ENCODE measurements at regions not wholly inside any gene's neighbourhood (a gene's known extent, or its start where the extent isn't known, plus 50 kb on each side); places are given as distances from the start of the nearest gene placed in this dataset.

- DNase-seq, result no peak
Observed at GRCh38 chr16:86632206-86632605, 53.9 kb downstream of the FOXL1 start.

DNA sequence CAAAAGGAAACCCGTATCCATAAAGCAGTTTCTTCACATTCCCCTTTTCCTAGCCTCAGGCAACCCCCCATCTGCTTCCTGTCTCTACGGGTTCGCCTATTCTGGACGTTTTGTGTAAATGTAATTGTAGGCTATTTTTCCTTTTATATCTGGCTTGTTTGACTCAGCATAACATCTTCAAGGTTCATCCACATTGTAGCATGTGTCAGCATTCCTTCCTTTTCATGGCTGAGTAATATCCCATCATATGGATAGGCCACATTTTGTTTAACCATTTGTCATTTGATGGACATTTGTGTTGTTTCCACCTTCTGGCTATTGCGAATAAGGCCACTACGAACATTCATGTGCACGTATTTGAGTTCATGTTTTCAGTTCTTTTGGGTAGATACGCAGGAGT is 54.6 kb downstream of the FOXL1 start:
- DNase-seq, result no peak

GRCh38 chr16:86634292-86634691 is 55.9 kb downstream of the FOXL1 start:
- no peak for DNase-seq

DNA sequence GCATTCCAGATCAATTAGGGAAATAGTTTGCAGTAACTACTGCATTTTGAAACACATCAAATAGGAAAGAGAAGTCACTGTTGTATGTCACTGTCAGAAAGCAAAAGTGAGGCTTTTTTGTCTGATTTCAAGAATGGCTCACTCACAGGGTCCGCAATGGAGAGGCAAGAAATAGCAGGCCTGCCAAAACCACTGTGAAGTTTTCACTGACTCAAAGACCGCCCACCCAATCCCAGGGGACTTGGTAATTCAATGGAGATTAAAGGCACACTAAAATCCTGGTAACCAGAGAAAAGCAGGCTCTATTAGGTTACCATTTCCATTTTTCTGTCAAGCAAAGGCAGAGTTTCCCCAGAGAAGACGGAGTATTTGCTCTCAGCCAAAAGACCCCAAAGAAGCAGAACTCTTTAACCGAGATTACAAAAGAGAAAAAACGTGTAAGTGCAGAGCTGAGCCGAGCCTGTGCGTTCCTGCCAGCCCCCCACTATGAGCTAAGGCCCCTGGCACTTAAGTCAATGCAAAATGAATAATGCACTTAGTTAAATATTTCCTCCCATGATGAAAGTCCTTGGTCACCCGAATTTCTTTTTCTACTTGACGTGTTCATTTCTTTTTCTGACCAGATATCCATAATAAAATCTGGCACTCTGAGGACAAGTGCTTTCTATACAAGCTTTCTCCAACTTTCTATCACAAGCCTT is 57.0 kb downstream of the FOXL1 start:
- no peak for DNase-seq

DNA sequence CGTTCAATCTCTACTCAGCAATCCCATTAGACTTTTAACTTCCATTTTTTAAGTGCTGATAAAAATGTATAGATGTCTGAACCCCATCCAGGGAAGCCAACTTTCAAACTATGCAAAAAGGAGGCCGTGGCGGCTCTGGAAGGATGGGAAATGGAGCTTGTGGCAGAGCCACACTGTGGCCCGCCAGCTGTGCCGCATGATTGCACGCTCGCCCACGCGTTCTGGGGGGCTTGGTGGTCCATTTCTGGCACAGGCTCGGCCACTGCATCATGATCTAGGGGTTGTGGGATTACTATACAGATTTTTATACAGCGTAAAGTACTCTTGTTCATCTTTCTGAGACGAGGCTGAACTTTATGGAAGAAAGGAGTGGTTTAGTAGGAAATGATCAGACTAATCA is 57.6 kb downstream of the FOXL1 start:
- no peak for DNase-seq

DNA sequence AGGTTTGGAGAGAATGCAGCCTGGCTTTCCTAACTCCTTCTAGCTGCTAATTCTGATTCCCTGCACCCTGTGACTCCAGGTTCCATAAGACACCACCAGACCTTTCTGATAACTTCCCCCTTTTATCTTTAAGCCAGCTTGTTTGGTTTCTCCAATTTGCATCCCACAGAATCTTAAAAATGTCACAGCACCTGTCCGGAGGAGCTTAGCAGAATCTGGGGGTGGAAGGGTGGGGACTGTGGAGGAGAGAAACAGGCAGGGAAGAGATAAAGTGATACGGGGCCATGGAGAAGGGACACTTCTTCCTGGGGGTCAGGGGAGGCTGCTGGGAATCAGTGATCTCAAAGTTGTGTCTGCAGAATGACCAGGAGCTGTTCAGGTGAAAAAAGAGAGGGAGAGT is 59.4 kb downstream of the FOXL1 start:
- DNase-seq, result no peak

DNA sequence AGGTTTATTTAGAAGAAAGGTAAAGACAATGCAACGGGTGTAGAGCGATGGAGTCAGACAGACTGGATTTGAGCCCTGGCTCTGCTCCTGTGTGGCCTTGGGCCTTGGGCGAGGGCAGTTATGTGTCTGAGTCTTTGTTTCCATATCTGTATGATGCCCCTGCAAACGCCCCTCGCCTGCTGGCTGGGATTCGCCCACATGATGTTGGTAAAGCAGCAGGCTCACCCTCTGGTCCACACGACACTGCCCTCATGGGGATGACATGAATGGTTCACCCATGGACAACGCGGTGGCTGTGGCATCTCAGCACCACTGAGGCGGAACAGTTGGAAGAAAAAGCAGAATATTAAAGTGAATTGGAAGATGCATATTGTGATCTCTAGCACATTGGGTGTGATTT is 60.3 kb downstream of the FOXL1 start:
- no peak for DNase-seq

- no peak for DNase-seq
Observed at GRCh38 chr16:86639354-86639753, 61.0 kb downstream of the FOXL1 start.

DNA sequence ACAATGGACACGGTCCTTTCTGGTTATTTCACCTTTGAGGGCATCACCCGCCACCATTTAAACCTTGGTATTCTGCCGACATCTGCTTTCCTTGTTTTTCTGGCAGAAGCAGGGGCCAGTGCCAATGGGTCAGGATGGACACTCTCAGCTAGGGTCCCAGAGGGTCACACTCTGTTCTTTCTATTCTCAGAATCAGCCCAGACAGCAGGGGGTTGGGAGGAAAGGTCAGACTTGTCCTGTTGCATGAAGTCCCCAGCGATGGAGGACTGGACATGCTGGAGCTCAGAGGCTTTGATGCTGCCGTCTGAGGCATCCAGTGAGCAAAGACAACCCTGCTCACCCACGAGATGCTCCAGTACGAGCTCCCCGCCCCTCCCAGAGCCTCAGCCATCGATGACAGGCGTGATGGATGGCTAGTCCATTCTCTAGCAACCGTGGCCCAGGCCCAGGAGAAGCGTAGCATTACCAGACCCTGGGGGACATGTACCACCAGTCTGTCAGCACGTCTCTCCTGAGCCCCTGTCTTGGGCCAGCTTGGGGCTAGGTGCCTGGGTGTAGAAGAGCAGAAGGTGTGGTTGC is 62.0 kb downstream of the FOXL1 start:
- DNase-seq, result no peak

GRCh38 chr16:86642087-86642486 is 63.7 kb downstream of the FOXL1 start:
- DNase-seq, result no peak

- no peak for DNase-seq
Observed at GRCh38 chr16:86643671-86644070, 65.3 kb downstream of the FOXL1 start.

DNA sequence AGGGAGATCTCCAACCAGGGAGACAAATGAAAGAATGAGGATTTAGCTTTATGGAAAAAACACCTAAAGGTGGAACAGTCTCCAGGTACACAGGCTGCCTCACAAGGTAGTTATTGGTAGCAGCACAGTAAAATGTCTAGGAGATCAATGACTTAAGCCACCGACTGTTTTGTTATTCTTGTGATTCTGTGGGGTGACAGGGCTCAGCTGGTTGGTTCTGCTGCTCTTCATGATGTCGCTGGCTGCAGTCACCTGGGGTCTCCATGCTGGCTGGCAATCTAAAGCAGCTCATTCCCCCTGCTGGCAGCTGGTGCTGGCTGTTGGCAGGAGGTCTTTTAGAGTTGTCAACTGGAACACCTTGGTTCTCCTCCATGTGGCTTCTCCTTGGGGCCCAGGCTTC is 69.2 kb downstream of the FOXL1 start:
- DNase-seq, result no peak

GRCh38 chr16:86649875-86650274 is 71.5 kb downstream of the FOXL1 start:
- no peak for DNase-seq

GRCh38 chr16:86651013-86651627 is 72.8 kb downstream of the FOXL1 start:
- no peak for DNase-seq

DNA sequence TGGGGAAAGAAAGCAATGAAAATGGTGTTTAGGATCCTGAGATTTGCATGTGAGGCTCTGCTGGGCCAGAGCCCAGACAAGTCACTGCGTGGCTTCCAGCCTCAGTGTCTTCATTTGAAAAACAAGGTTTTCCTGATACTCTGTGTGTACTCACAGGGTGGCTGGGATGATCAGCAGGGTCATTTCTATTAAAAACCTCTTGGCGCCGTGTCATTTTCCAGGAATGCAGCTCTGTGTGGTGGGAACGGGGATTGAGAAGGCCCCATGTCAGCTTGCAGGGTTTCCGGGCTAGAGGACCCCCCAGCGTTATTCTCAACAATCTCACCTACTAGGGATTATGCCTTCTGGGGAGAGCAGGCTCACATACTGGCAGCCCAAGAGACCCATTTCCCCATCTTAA is 73.5 kb downstream of the FOXL1 start:
- no peak for DNase-seq

DNA sequence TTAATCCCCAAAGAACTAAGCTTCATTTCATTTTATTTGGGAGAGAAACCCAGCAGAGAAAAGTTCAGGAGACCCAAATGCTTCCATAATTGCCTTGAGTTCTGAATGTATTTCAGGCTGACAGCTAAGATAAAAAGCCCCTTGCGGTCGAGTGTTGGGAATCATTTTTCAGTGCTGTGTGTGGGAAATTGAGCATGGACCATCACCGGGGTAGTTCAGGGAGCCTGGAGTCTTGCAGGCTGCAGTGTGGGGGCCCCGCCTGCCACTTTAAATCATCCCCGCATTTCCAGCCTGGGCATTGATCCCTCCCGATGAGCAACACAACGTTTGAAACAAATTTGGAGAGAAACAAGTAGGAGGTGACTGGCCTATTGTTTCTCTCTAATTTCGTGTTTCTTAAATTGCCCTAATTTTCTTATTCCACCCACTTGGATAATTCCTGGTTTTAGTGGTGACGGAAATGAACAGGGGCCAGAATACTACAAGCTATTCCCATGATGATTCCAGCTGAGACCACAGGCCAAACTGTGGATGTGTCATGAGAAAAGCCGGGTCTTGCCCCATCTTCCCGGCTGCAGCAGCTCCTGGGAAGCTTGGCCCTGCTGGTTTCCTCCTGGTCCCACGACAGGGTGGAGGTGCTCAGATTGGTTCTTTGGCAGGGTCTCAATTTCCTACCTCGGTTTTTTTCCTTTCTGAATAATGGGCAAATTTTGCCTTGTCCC is 75.1 kb downstream of the FOXL1 start:
- no peak for DNase-seq

- DNase-seq, result no peak
Observed at GRCh38 chr16:86657972-86658371, 79.6 kb downstream of the FOXL1 start.

DNA sequence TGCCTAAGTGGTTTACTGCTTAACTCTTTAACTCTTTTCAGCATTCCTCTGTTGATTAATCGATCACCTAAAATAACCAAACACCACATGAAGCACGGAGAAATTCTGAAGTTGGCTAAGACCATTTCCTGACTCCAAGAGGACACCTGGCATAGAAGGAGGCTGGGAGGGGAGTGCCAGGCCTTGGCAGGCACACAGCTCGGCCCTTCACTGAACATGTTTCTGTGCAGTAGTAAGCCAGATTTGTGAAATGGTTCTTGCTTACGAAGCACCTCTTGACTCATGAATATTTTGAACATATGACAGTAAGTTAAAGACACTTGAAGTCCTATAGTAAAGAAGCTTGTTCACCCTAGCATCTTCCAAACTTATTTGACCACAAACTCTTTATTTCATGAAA is 82.3 kb downstream of the FOXL1 start:
- no peak for DNase-seq

GRCh38 chr16:86661706-86662105 is 83.4 kb downstream of the FOXL1 start:
- DNase-seq, result no peak

DNA sequence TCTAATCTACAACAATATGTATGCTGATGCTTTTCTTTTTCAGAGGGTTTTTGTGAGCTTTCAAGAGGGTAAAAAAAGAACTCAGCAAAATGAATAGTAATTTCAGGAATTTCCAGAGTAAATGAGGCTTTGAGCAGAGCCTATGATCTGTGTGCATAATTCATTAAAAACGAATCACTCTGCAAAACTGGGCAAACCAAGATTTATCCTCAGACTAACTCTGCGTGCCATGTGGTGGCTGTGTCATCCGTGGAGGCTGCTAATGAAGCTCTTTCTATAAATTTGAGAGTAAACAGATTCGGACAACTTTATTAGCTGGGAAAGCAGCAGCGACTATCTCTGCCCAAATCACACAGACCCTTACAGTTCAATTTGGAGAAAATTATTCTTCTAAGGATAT is 83.8 kb downstream of the FOXL1 start:
- DNase-seq, result no peak

DNA sequence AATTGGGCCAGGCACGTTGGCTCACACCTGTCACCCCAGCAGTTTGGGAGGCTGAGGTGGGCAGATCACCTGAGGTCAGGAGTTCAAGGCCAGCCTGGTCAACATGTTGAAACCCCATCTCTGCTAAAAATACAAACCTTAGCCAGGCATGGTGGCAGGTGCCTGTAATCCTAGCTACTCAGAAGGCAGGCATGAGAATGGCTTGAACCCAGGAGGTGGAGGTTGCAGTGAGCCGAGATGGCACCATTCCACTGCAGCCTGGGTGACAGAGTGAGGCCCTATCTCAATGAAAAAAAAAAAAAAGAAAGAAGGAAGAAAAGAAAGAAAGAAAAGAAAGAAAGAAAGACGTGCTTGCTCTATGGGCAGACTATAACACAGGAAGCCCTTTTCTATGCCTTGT is 84.4 kb downstream of the FOXL1 start:
- DNase-seq, result no peak

DNA sequence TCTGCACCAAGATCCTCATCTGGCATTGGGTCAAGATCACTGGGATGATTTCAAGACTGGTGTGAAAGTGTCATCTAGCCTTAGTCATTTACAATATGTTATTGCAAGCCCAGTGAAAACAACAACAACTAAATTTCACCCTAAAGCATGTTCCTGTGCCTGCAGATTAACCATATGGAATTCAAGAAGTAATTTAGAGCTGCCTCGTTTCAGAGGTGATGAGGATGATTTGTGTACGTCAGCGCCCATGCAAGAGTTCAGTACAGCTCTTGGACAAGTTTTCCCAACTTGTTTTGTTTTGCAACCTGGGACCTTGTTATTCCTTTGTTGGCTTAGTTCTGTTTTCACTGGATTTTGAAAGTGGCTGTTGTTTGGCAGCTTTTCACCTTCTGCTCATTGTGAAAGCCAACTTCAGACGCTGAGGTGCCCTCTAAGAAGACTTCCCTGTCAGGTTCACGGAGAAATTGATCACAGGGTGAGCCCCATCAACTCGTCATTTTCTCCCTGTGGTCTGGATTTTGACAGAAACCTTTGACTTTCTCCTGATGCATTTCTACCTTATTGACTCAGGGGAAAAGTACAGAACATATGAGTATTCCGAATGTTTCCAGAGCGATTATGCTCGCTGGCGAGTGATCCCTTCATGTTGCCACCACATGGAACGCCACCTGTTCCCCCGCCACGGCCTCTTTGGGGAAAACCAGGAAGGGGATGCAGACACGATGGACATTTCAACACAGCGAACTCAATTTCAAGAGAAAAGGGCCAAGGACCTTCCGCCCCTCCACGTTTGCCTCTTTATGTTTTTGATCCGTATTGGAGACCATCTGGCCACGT is 85.6 kb downstream of the FOXL1 start:
- no peak for DNase-seq

All from stimulated activated naive CD4-positive, alpha-beta T cell treated with Interleukin-2 at 50 U/mL for 16 hours (primary cell).